CD4-positive, alpha-beta T cell (primary cell): ENCODE measurements at regions not wholly inside any gene's neighbourhood (a gene's known extent, or its start where the extent isn't known, plus 50 kb on each side); places are given as distances from the start of the nearest gene placed in this dataset.

ENCODE experiments used
- ATAC-seq: fragments of 200-7000 bp; cut with Tn5 transposase; one replicate; pipeline ENCODE4 v1.10.0; 2022; ENCODE audit warnings: mild to moderate bottlenecking; ENCODE audit not compliant: poor library complexity
- CTCF ChIA-PET: fragments of 350-600 bp; sonication (Branson Sonifier 250); formaldehyde crosslinking; loops from one replicate; lab custom pipeline; 2021; ENCODE audit warnings: antibody characterized with exemption, inconsistent platforms; lab: Charles Lee
- POLR2A ChIA-PET: fragments of 350-600 bp; sonication (Branson Sonifier 250); formaldehyde crosslinking; loops from one replicate; lab custom pipeline; 2021; ENCODE audit warnings: antibody characterized with exemption, inconsistent platforms; lab: Charles Lee
- DNase-seq, 14 experiments: peaks; one replicate each; pipeline ENCODE4 v3.0.0-alpha.2; 2013 to 2020; ENCODE audit warnings: mixed read lengths in 2 of 14
- H3K27ac ChIP-seq, 2 donors: one replicate each; pipeline versions ENCODE4 v1.5.1 to v1.7.0; 2013; ENCODE audit warnings: low read length in 2 of 2, low read depth in 1 of 2, mild to moderate bottlenecking in 1 of 2
- H3K27me3 ChIP-seq, 2 experiments: 1 replicate in 1 of 2; 2 replicates in 1 of 2; pipeline versions ENCODE4 v1.6.1 to v1.7.0; 2013; ENCODE audit warnings: low read length in 2 of 2, control low read depth in 1 of 2, mild to moderate bottlenecking in 1 of 2, moderate library complexity in 1 of 2; ENCODE audit not compliant: insufficient read depth in 2 of 2, control insufficient read depth in 1 of 2
- H3K36me3 ChIP-seq: one replicate; pipeline ENCODE4 v1.6.1; 2013; ENCODE audit warnings: low read length, control low read depth; ENCODE audit not compliant: insufficient read depth
- H3K4me1 ChIP-seq: one replicate; pipeline ENCODE4 v1.6.1; 2013; ENCODE audit warnings: low read length, control low read depth; ENCODE audit not compliant: insufficient read depth
- H3K4me3 ChIP-seq: one replicate; pipeline ENCODE4 v1.5.1; 2013; ENCODE audit warnings: mild to moderate bottlenecking, low read length, moderate library complexity
- H3K9me3 ChIP-seq, 2 experiments: 1 replicate in 1 of 2; 2 replicates in 1 of 2; pipeline versions ENCODE4 v1.6.1 to v1.7.0; 2013; ENCODE audit warnings: low read length in 2 of 2, mild to moderate bottlenecking in 2 of 2, control low read depth in 1 of 2, moderate library complexity in 1 of 2; ENCODE audit not compliant: control insufficient read depth in 1 of 2, insufficient read depth in 1 of 2
- H3K27ac Mint-ChIP-seq: one replicate; pipeline ENCODE4 v1.8.0; 2020; ENCODE audit warnings: mixed read lengths
- H3K27me3 Mint-ChIP-seq: one replicate; pipeline ENCODE4 v1.8.0; 2021; ENCODE audit warnings: mixed read lengths
- H3K36me3 Mint-ChIP-seq: one replicate; pipeline ENCODE4 v1.8.0; 2021; ENCODE audit warnings: low read depth, mixed read lengths
- H3K4me1 Mint-ChIP-seq: one replicate; pipeline ENCODE4 v1.8.0; 2021; ENCODE audit warnings: low read depth, mixed read lengths
- H3K4me3 Mint-ChIP-seq: one replicate; pipeline ENCODE4 v1.8.0; 2020; ENCODE audit warnings: mild to moderate bottlenecking, mixed read lengths
- H3K9me3 Mint-ChIP-seq: one replicate; pipeline ENCODE4 v1.8.0; 2020; ENCODE audit warnings: mixed read lengths
- CTCF ChIP-seq: fragments of 200-600 bp; IDR thresholded peaks from one replicate; pipeline ENCODE4 v1.8.0; 2022; ENCODE audit warnings: antibody characterized with exemption, mild to moderate bottlenecking
- intact Hi-C, 2 experiments: fragments of 100-400 bp; cut with DNase I in 1 of 2; cut with micrococcal nuclease in 1 of 2; formaldehyde crosslinking; loops; one replicate each; pipeline versions ENCODE4 v1.15.1 to v1.9.0; 2023 to 2025; cut with DNase I, micrococcal nuclease

- intact Hi-C loops = no loop called here
- DNase-seq (no peak), ATAC-seq (no peak)
- POLR2A ChIA-PET = no interaction called here
- no peaks in the 10 kb centered on the region for H3K27me3 Mint-ChIP-seq
- H3K4me3 Mint-ChIP-seq = no peak overlapping the region
- no peak for TF ChIP-seq CTCF
- Histone ChIP-seq H3K9me3 (peaks cover 0 to 3% of the 10 kb centered on the region in 2 experiments), H3K27me3 (no peaks in the 10 kb centered on the region), H3K36me3 (no peaks in the 10 kb centered on the region), H3K4me3 (no peak overlapping the region), H3K4me1 (no peaks in the 10 kb centered on the region), H3K27ac (no peak overlapping the region)
- CTCF ChIA-PET = no interaction called here
- H3K9me3 Mint-ChIP-seq = no peaks in the 10 kb centered on the region
- no peak overlapping the region for H3K27ac Mint-ChIP-seq
- no peaks in the 10 kb centered on the region for H3K36me3 Mint-ChIP-seq
- no peaks in the 10 kb centered on the region for H3K4me1 Mint-ChIP-seq
Measured at GRCh38 chr6:21902628-21903169, 309.1 kb downstream of the SOX4 start.

GRCh38 chr6:21905531-21905930, 312.0 kb downstream of the SOX4 start:
- TF ChIP-seq CTCF = no peak
- H3K27ac Mint-ChIP-seq = no peak overlapping the region
- H3K36me3 ChIP-seq = no peaks in the 10 kb centered on the region
- no peaks in the 10 kb centered on the region for H3K9me3 ChIP-seq
- H3K36me3 Mint-ChIP-seq = no peaks in the 10 kb centered on the region
- H3K27me3 Mint-ChIP-seq = no peaks in the 10 kb centered on the region
- DNase-seq (no peak), ATAC-seq (no peak)
- POLR2A ChIA-PET = no interaction called here
- H3K4me3 Mint-ChIP-seq = no peak overlapping the region
- no peak overlapping the region for H3K4me3 ChIP-seq
- no peaks in the 10 kb centered on the region for H3K9me3 Mint-ChIP-seq
- intact Hi-C loops = no loop called here
- H3K27me3 ChIP-seq = no peaks in the 10 kb centered on the region
- H3K27ac ChIP-seq = no peak overlapping the region
- CTCF ChIA-PET = no interaction called here
- H3K4me1 Mint-ChIP-seq = no peaks in the 10 kb centered on the region
- no peaks in the 10 kb centered on the region for H3K4me1 ChIP-seq

- Histone ChIP-seq H3K4me1 (no peaks in the 10 kb centered on the region), H3K27me3 (no peaks in the 10 kb centered on the region), H3K36me3 (no peaks in the 10 kb centered on the region), H3K4me3 (no peak overlapping the region), H3K27ac (no peak overlapping the region), H3K9me3 (no peaks in the 10 kb centered on the region)
- Mint-ChIP-seq H3K9me3 (no peaks in the 10 kb centered on the region), H3K36me3 (no peaks in the 10 kb centered on the region), H3K4me3 (no peak overlapping the region), H3K4me1 (no peaks in the 10 kb centered on the region), H3K27ac (no peak overlapping the region), H3K27me3 (no peaks in the 10 kb centered on the region)
- ChIA-PET CTCF (no interaction called here), POLR2A (no interaction called here)
- DNase-seq (no peak), ATAC-seq (no peak)
- intact Hi-C loops = no loop called here
- no peak for TF ChIP-seq CTCF
Measured at GRCh38 chr6:21906826-21907225, 313.3 kb downstream of the SOX4 start.
